ENCODE measurements at regions not wholly inside any gene's neighbourhood (a gene's known extent, or its start where the extent isn't known, plus 50 kb on each side); places are given as distances from the start of the nearest gene placed in this dataset.

DNA sequence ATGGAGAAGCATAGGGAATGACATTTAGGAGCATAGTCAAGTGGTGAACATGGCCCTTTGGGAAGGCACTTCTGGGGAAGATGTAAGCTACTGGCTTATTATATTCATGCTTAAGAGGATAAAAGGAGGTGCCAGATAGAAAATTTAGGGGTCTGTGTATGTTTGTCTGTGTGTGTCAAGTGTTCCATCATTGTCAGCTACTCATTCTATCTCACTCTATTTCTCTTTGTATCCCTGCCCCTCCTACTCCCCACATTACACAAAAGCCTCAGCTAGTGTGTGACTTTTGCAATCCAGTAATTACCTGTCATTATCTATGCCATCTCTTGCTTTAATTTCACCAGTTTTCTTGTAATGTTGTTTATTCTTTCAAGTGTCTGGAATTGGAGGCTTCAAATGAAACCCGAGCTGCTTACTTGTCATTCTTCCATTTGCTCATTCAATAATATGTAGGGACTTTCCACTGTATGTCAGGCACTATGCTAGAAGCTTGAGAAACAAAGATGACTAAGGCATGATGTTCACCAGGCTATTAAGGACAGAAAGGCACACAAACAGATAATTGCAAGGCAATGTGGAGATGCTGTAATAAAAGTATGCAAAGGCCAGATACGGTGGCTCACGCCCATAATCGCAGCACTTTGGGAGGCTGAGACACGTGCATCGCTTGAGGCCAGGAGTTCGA lies 229.8 kb upstream of the TEX13C start:
- no peak for TF ChIP-seq EZH2 (IDR thresholded peaks at IDR 0.05; ENCODE audit: low read length)
- TF ChIP-seq, protein P1, sequence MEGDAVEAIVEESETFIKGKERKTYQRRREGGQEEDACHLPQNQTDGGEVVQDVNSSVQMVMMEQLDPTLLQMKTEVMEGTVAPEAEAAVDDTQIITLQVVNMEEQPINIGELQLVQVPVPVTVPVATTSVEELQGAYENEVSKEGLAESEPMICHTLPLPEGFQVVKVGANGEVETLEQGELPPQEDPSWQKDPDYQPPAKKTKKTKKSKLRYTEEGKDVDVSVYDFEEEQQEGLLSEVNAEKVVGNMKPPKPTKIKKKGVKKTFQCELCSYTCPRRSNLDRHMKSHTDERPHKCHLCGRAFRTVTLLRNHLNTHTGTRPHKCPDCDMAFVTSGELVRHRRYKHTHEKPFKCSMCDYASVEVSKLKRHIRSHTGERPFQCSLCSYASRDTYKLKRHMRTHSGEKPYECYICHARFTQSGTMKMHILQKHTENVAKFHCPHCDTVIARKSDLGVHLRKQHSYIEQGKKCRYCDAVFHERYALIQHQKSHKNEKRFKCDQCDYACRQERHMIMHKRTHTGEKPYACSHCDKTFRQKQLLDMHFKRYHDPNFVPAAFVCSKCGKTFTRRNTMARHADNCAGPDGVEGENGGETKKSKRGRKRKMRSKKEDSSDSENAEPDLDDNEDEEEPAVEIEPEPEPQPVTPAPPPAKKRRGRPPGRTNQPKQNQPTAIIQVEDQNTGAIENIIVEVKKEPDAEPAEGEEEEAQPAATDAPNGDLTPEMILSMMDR (optimal IDR thresholded peaks at IDR 0.05 in 1 of 3, IDR thresholded peaks at IDR 0.05 in 1 of 3, conservative IDR thresholded peaks at IDR 0.05 in 1 of 3; ENCODE audit: extremely low read depth in 1 of 3, insufficient read depth in 2 of 3, low read length in 3 of 3), result no peak
- dilution Hi-C loops (cut with MboI; ENCODE audit: extremely low pct_ligation_motif_present, low sequenced_read_pairs), result no loop called here
- no peak for DNase-seq (ENCODE audit: low read depth, low spot score)

GRCh38 chrX:125093852-125094251 lies 225.8 kb upstream of the TEX13C start:
- DNase-seq (ENCODE audit: low read depth, low spot score), result no peak
- H3K9me3 ChIP-seq (ENCODE audit: control insufficient read depth, low read depth, low read length), result no peaks in the 10 kb centered on the region
- no peak for FAIRE-seq
- H4K20me1 ChIP-seq (ENCODE audit: control insufficient read depth, extremely low read depth, insufficient read depth, low read length), result no peaks in the 10 kb centered on the region
- dilution Hi-C loops (cut with MboI; ENCODE audit: extremely low pct_ligation_motif_present, low sequenced_read_pairs), result no loop called here
- H3K9me1 ChIP-seq (ENCODE audit: control insufficient read depth, extremely low read depth, insufficient read depth, low read length), result no peaks in the 10 kb centered on the region
- no peak overlapping the region for H3K4me3 ChIP-seq (ENCODE audit: control insufficient read depth in 2 of 3, extremely low read depth in 1 of 3, insufficient read depth in 2 of 3, low read depth in 1 of 3, low read length in 3 of 3)
- H3K79me2 ChIP-seq (ENCODE audit: control insufficient read depth, insufficient read depth, low read length), result no peaks in the 10 kb centered on the region
- H2AFZ ChIP-seq (ENCODE audit: control insufficient read depth, low read length), result no peak overlapping the region
- TF ChIP-seq EZH2 (IDR thresholded peaks at IDR 0.05; ENCODE audit: low read length), result no peak
- TF ChIP-seq, protein P1 (optimal IDR thresholded peaks at IDR 0.05 in 1 of 3, IDR thresholded peaks at IDR 0.05 in 1 of 3, conservative IDR thresholded peaks at IDR 0.05 in 1 of 3; ENCODE audit: extremely low read depth in 1 of 3, insufficient read depth in 2 of 3, low read length in 3 of 3), result no peak
- no peak overlapping the region for H3K4me2 ChIP-seq (ENCODE audit: control insufficient read depth, extremely low read depth, insufficient read depth, low read depth, low read length)
- H3K4me1 ChIP-seq (ENCODE audit: control insufficient read depth, extremely low read depth, insufficient read depth, low read length), result no peaks in the 10 kb centered on the region
- H3K27me3 ChIP-seq (ENCODE audit: control insufficient read depth, extremely low read depth, insufficient read depth, low read length), result no peaks in the 10 kb centered on the region
- no peaks in the 10 kb centered on the region for H3K36me3 ChIP-seq (ENCODE audit: control insufficient read depth in 2 of 2, extremely low read depth in 1 of 2, insufficient read depth in 2 of 2, low read length in 2 of 2)
- H3K27ac ChIP-seq (ENCODE audit: control insufficient read depth, insufficient read depth, low read length), result no peak overlapping the region
- no peak overlapping the region for H3K9ac ChIP-seq (ENCODE audit: control insufficient read depth, extremely low read depth, insufficient read depth, low read length)

More for the DNA sequence above, 229.8 kb upstream of the TEX13C start:
- no peaks in the 10 kb centered on the region for H3K9me1 ChIP-seq (ENCODE audit: control insufficient read depth, extremely low read depth, insufficient read depth, low read length)
- H3K4me1 ChIP-seq (ENCODE audit: control insufficient read depth, extremely low read depth, insufficient read depth, low read length), result no peaks in the 10 kb centered on the region
- no peaks in the 10 kb centered on the region for H3K36me3 ChIP-seq (ENCODE audit: control insufficient read depth in 2 of 2, extremely low read depth in 1 of 2, insufficient read depth in 2 of 2, low read length in 2 of 2)
- no peaks in the 10 kb centered on the region for H3K27me3 ChIP-seq (ENCODE audit: control insufficient read depth, extremely low read depth, insufficient read depth, low read length)
- H3K27ac ChIP-seq (ENCODE audit: control insufficient read depth, insufficient read depth, low read length), result no peak overlapping the region
- H2AFZ ChIP-seq (ENCODE audit: control insufficient read depth, low read length), result no peak overlapping the region
- no peaks in the 10 kb centered on the region for H4K20me1 ChIP-seq (ENCODE audit: control insufficient read depth, extremely low read depth, insufficient read depth, low read length)
- no peak overlapping the region for H3K4me2 ChIP-seq (ENCODE audit: control insufficient read depth, extremely low read depth, insufficient read depth, low read depth, low read length)
- H3K9me3 ChIP-seq (ENCODE audit: control insufficient read depth, low read depth, low read length), result no peaks in the 10 kb centered on the region
- no peak overlapping the region for H3K9ac ChIP-seq (ENCODE audit: control insufficient read depth, extremely low read depth, insufficient read depth, low read length)
- no peak for FAIRE-seq
- H3K4me3 ChIP-seq (ENCODE audit: control insufficient read depth in 2 of 3, extremely low read depth in 1 of 3, insufficient read depth in 2 of 3, low read depth in 1 of 3, low read length in 3 of 3), result no peak overlapping the region
- H3K79me2 ChIP-seq (ENCODE audit: control insufficient read depth, insufficient read depth, low read length), result no peaks in the 10 kb centered on the region
